ENCODE measurements at regions not wholly inside any gene's neighbourhood (a gene's known extent, or its start where the extent isn't known, plus 50 kb on each side); places are given as distances from the start of the nearest gene placed in this dataset.

GRCh38 chr3:72582963-72583362 is 265.3 kb downstream of the SHQ1 start:
- no peaks in the 10 kb centered on the region for H3K4me1 ChIP-seq (ENCODE audit: control insufficient read depth, extremely low read depth, insufficient read depth, low read length)
- H3K9me1 ChIP-seq (replicated peaks; ENCODE audit: control insufficient read depth, extremely low read depth, insufficient read depth, low read length), result no peaks in the 10 kb centered on the region
- H3K79me2 ChIP-seq (ENCODE audit: control insufficient read depth, insufficient read depth, low read length), result no peaks in the 10 kb centered on the region
- no peak overlapping the region for H2AFZ ChIP-seq (ENCODE audit: low read depth, low read length)
- H4K20me1 ChIP-seq (replicated peaks; ENCODE audit: control insufficient read depth, extremely low read depth, insufficient read depth, low read length), result no peaks in the 10 kb centered on the region
- TF ChIP-seq MAX (IDR thresholded peaks at IDR 0.05; ENCODE audit: insufficient read depth, insufficient read length) (no peak), CTCF (IDR thresholded peaks at IDR 0.05; ENCODE audit: extremely low read depth in 1 of 2, insufficient read depth in 1 of 2, low read depth in 1 of 2, low read length in 2 of 2) (no peak), POLR2A (IDR thresholded peaks at IDR 0.05; ENCODE audit: low read depth, low read length) (no peak), EZH2 (IDR thresholded peaks at IDR 0.05; ENCODE audit: borderline replicate concordance, low read depth, low read length, severe bottlenecking) (no peak), MYC (IDR thresholded peaks at IDR 0.05; ENCODE audit: low read depth, low read length) (no peak), FOS (IDR thresholded peaks at IDR 0.05; ENCODE audit: borderline replicate concordance, insufficient read depth, low read length) (no peak), GATA2 (IDR thresholded peaks at IDR 0.05; ENCODE audit: insufficient read depth, insufficient read length, low read depth, low read length) (no peak)
- DNase-seq (ENCODE audit: low read depth, low spot score) (no peak), FAIRE-seq (no peak)
- H3K4me2 ChIP-seq (ENCODE audit: insufficient read depth, low read length), result no peak overlapping the region
- POLR2A ChIA-PET, result no interaction called here
- CTCF ChIA-PET, result no interaction called here
- intact Hi-C loops (cut with micrococcal nuclease) (no loop called here), dilution Hi-C loops (cut with MboI; ENCODE audit: extremely low pct_ligation_motif_present, low sequenced_read_pairs) (no loop called here)
- no peak overlapping the region for H3K27ac ChIP-seq (ENCODE audit: insufficient read depth, low read depth, low read length)
- H3K27me3 ChIP-seq (ENCODE audit: control insufficient read depth in 2 of 2, insufficient read depth in 2 of 2, low read length in 2 of 2), result peaks cover 0 to 2% of the 10 kb centered on the region in 2 experiments
- no peaks in the 10 kb centered on the region for H3K9me3 ChIP-seq (replicated peaks; ENCODE audit: control insufficient read depth, insufficient read depth, low read length)
- BruUV-seq (replicated peaks), result no TSS peak
- H3K9ac ChIP-seq (replicated peaks; ENCODE audit: extremely low read depth, insufficient read depth, low read length), result no peak overlapping the region
- H3K4me3 ChIP-seq (replicated peaks in 1 of 3; ENCODE audit: insufficient read depth in 1 of 3, low read depth in 1 of 3, low read length in 3 of 3), result no peak overlapping the region
- no peaks in the 10 kb centered on the region for H3K36me3 ChIP-seq (ENCODE audit: control insufficient read depth in 2 of 2, extremely low read depth in 1 of 2, insufficient read depth in 2 of 2, low read length in 2 of 2)

Data from endothelial cell of umbilical vein (primary cell).